ENCODE measurements at regions not wholly inside any gene's neighbourhood (a gene's known extent, or its start where the extent isn't known, plus 50 kb on each side); places are given as distances from the start of the nearest gene placed in this dataset.

- H3K27ac ChIP-seq = no peak overlapping the region
- intact Hi-C loops (cut with DNase I) = no loop called here
- H3K4me1 ChIP-seq = no peaks in the 10 kb centered on the region
- peaks cover 22% of the 10 kb centered on the region for H3K27me3 ChIP-seq (ENCODE audit: low read depth)
- H3K4me3 ChIP-seq = no peak overlapping the region
- no peak for TF ChIP-seq CTCF (IDR thresholded peaks at IDR 0.05)
- ATAC-seq (no peak), DNase-seq (no peak)
- no peaks in the 10 kb centered on the region for H3K9me3 ChIP-seq
- H3K36me3 ChIP-seq = no peaks in the 10 kb centered on the region
Observed at GRCh38 chr18:78771496-78772359, 207.9 kb upstream of the SALL3 start.

GRCh38 chr18:78772360-78773302 is 207.0 kb upstream of the SALL3 start:
- no peaks in the 10 kb centered on the region for H3K4me1 ChIP-seq
- H3K9me3 ChIP-seq = no peaks in the 10 kb centered on the region
- H3K27ac ChIP-seq = no peak overlapping the region
- H3K27me3 ChIP-seq (ENCODE audit: low read depth) = peaks cover 22% of the 10 kb centered on the region
- intact Hi-C loops (cut with DNase I) = no loop called here
- no peaks in the 10 kb centered on the region for H3K36me3 ChIP-seq
- H3K4me3 ChIP-seq = no peak overlapping the region
- ATAC-seq (no peak), DNase-seq (no peak)
- TF ChIP-seq CTCF (IDR thresholded peaks at IDR 0.05) = no peak

GRCh38 chr18:78773303-78773755 is 206.3 kb upstream of the SALL3 start:
- Histone ChIP-seq H3K27me3 (ENCODE audit: low read depth) (peaks cover 22% of the 10 kb centered on the region), H3K27ac (no peak overlapping the region), H3K4me1 (no peaks in the 10 kb centered on the region), H3K36me3 (no peaks in the 10 kb centered on the region), H3K4me3 (no peak overlapping the region), H3K9me3 (no peaks in the 10 kb centered on the region)
- TF ChIP-seq CTCF (IDR thresholded peaks at IDR 0.05) = no peak
- intact Hi-C loops (cut with DNase I) = no loop called here
- ATAC-seq (no peak), DNase-seq (no peak)

- no peak for ATAC-seq
- no peak for TF ChIP-seq CTCF (IDR thresholded peaks at IDR 0.05)
Observed at GRCh38 chr18:78773819-78774218, 205.8 kb upstream of the SALL3 start.

GRCh38 chr18:78774741-78775141 is 204.9 kb upstream of the SALL3 start:
- Histone ChIP-seq H3K9me3 (no peaks in the 10 kb centered on the region), H3K27ac (no peak overlapping the region), H3K27me3 (ENCODE audit: low read depth) (peaks cover 13% of the 10 kb centered on the region), H3K36me3 (no peaks in the 10 kb centered on the region), H3K4me1 (no peaks in the 10 kb centered on the region), H3K4me3 (no peak overlapping the region)
- TF ChIP-seq CTCF (IDR thresholded peaks at IDR 0.05) = no peak
- DNase-seq (no peak), ATAC-seq (no peak)
- intact Hi-C loops (cut with DNase I) = no loop called here

More at GRCh38 chr18:78773819-78774218, 205.8 kb upstream of the SALL3 start:
- Histone ChIP-seq H3K4me3 (no peak overlapping the region), H3K9me3 (no peaks in the 10 kb centered on the region), H3K27ac (no peak overlapping the region), H3K36me3 (no peaks in the 10 kb centered on the region), H3K27me3 (ENCODE audit: low read depth) (peaks cover 22% of the 10 kb centered on the region), H3K4me1 (no peaks in the 10 kb centered on the region)
- intact Hi-C loops (cut with DNase I) = no loop called here
- DNase-seq = no peak

All from lower lobe of right lung (tissue), 2 donors.